NB4 (cell line): ENCODE measurements at regions not wholly inside any gene's neighbourhood (a gene's known extent, or its start where the extent isn't known, plus 50 kb on each side); places are given as distances from the start of the nearest gene placed in this dataset.

ENCODE experiments used
- MAX ChIP-seq: IDR thresholded peaks from 2 replicates; pipeline ENCODE4 v1.6.1; 2011; ENCODE audit warnings: low read depth, low read length
- POLR2A ChIP-seq: IDR thresholded peaks from 2 replicates; pipeline ENCODE4 v1.6.1; 2011; ENCODE audit warnings: mild to moderate bottlenecking; ENCODE audit not compliant: insufficient read length; ENCODE audit errors: extremely low read depth

- TF ChIP-seq MAX, result no peak
- no peak for TF ChIP-seq POLR2A
Measured at GRCh38 chr4:60944060-60944459, 256.1 kb upstream of the ADGRL3 start.
